HEK293 (cell line): ENCODE measurements at regions not wholly inside any gene's neighbourhood (a gene's known extent, or its start where the extent isn't known, plus 50 kb on each side); places are given as distances from the start of the nearest gene placed in this dataset.

Experiments
- CTCF ChIA-PET: fragments of 350-600 bp; formaldehyde crosslinking; extraction: SDS; loops from one replicate; lab custom pipeline; 2021; ENCODE audit warnings: antibody characterized with exemption; lab: Yijun Ruan, JAX
- POLR2A ChIA-PET: fragments of 300-600 bp; formaldehyde crosslinking; extraction: SDS; loops from one replicate; lab custom pipeline; 2020; ENCODE audit warnings: antibody characterized with exemption, inconsistent platforms; lab: Yijun Ruan, JAX
- H3K27ac ChIP-seq: fragments of 200-500 bp; sonication (Bioruptor generic); 2 replicates; pipeline ENCODE4 v1.5.1; 2014; ENCODE audit warnings: low read depth, low read length, control low read depth, inconsistent platforms; ENCODE audit errors: extremely low read depth
- H3K36me3 ChIP-seq, 2 experiments: fragments of 200-500 bp in 1 of 2; sonication (Bioruptor generic) in 1 of 2; 1 replicate in 1 of 2; 2 replicates in 1 of 2; pipeline ENCODE4 v1.5.1; 2014 to 2017; ENCODE audit warnings: inconsistent platforms in 2 of 2, low read length in 2 of 2; ENCODE audit not compliant: control insufficient read depth in 2 of 2, insufficient read depth in 1 of 2
- H3K4me1 ChIP-seq: fragments of 200-500 bp; sonication (Bioruptor generic); 2 replicates; pipeline ENCODE4 v1.5.1; 2014; ENCODE audit warnings: mild to moderate bottlenecking, low read length, inconsistent platforms; ENCODE audit not compliant: control insufficient read depth, insufficient read depth
- H3K4me3 ChIP-seq: 2 replicates; pipeline ENCODE4 v1.5.1; 2011; ENCODE audit warnings: low read depth, mild to moderate bottlenecking, control low read depth, low read length, moderate library complexity
- H3K9me3 ChIP-seq: fragments of 200-500 bp; sonication (Bioruptor generic); 2 replicates; pipeline ENCODE4 v1.5.1; 2014; ENCODE audit warnings: low read depth, low read length, inconsistent platforms; ENCODE audit not compliant: control insufficient read depth, insufficient read depth
- ATF2 ChIP-seq: fragments of 450-650 bp; formaldehyde crosslinking; IDR thresholded peaks from 2 replicates; pipeline ENCODE4 v1.5.1; 2016; ENCODE audit warnings: missing biosample characterization, missing genetic modification characterization, low read depth
- BCL11A ChIP-seq: fragments of 450-650 bp; formaldehyde crosslinking; IDR thresholded peaks from 2 replicates; pipeline ENCODE4 v1.5.1; 2016; ENCODE audit warnings: low read depth, missing biosample characterization, missing genetic modification characterization
- INSM2 ChIP-seq: fragments of 450-650 bp; formaldehyde crosslinking; IDR thresholded peaks from 2 replicates; pipeline ENCODE4 v1.5.1; 2016; ENCODE audit warnings: missing biosample characterization, missing genetic modification characterization
- MEIS1 ChIP-seq: sonication (generic); formaldehyde crosslinking; IDR thresholded peaks from 2 replicates; pipeline ENCODE4 v1.8.1; 2022; ENCODE audit warnings: missing genetic modification reagents, mild to moderate bottlenecking, borderline replicate concordance
- OVOL3 ChIP-seq: fragments of 450-650 bp; formaldehyde crosslinking; IDR thresholded peaks from 2 replicates; pipeline ENCODE4 v1.5.1; 2016; ENCODE audit warnings: missing biosample characterization, missing genetic modification characterization
- PRDM4 ChIP-seq: fragments of 450-650 bp; formaldehyde crosslinking; IDR thresholded peaks from 2 replicates; pipeline ENCODE4 v1.5.1; 2017; ENCODE audit warnings: missing biosample characterization, missing genetic modification characterization
- PRDM6 ChIP-seq: fragments of 450-650 bp; formaldehyde crosslinking; IDR thresholded peaks from 2 replicates; pipeline ENCODE4 v1.5.1; 2017; ENCODE audit warnings: missing biosample characterization, missing genetic modification characterization
- RBAK ChIP-seq: fragments of 450-650 bp; formaldehyde crosslinking; IDR thresholded peaks from 2 replicates; pipeline ENCODE4 v1.5.1; 2016; ENCODE audit warnings: missing biosample characterization, missing genetic modification characterization
- SP7 ChIP-seq: fragments of 450-650 bp; formaldehyde crosslinking; IDR thresholded peaks from 2 replicates; pipeline ENCODE4 v1.5.1; 2016; ENCODE audit warnings: missing biosample characterization, missing genetic modification characterization
- YY2 ChIP-seq: fragments of 450-650 bp; formaldehyde crosslinking; IDR thresholded peaks from 2 replicates; pipeline ENCODE4 v1.5.1; 2016; ENCODE audit warnings: missing biosample characterization, missing genetic modification characterization
- ZBTB11 ChIP-seq: fragments of 450-650 bp; formaldehyde crosslinking; conservative IDR thresholded peaks from 2 replicates; pipeline ENCODE4 v1.5.1; 2016; ENCODE audit warnings: low read depth, missing biosample characterization, missing genetic modification characterization
- ZFP37 ChIP-seq: fragments of 450-650 bp; formaldehyde crosslinking; IDR thresholded peaks from 2 replicates; pipeline ENCODE4 v1.5.1; 2016; ENCODE audit warnings: missing biosample characterization, missing genetic modification characterization
- ZNF114 ChIP-seq: fragments of 450-650 bp; formaldehyde crosslinking; IDR thresholded peaks from 2 replicates; pipeline ENCODE4 v1.5.0; 2017; ENCODE audit warnings: missing biosample characterization, missing genetic modification characterization
- ZNF2 ChIP-seq: fragments of 450-650 bp; formaldehyde crosslinking; IDR thresholded peaks from 2 replicates; pipeline ENCODE4 v1.5.1; 2016; ENCODE audit warnings: missing biosample characterization, missing genetic modification characterization
- ZNF302 ChIP-seq: fragments of 450-650 bp; formaldehyde crosslinking; IDR thresholded peaks from 2 replicates; pipeline ENCODE4 v1.5.1; 2016; ENCODE audit warnings: missing biosample characterization, missing genetic modification characterization, low read depth
- ZNF366 ChIP-seq: fragments of 450-650 bp; formaldehyde crosslinking; conservative IDR thresholded peaks from 2 replicates; pipeline ENCODE4 v1.5.1; 2016; ENCODE audit warnings: missing biosample characterization, missing genetic modification characterization
- ZNF37A ChIP-seq: fragments of 450-650 bp; IDR thresholded peaks from 2 replicates; pipeline ENCODE4 v1.5.1; 2018; ENCODE audit warnings: missing biosample characterization, missing genetic modification characterization
- ZNF501 ChIP-seq: fragments of 450-650 bp; formaldehyde crosslinking; IDR thresholded peaks from 2 replicates; pipeline ENCODE4 v1.5.1; 2016; ENCODE audit warnings: missing biosample characterization, missing genetic modification characterization
- ZNF521 ChIP-seq: fragments of 450-650 bp; formaldehyde crosslinking; IDR thresholded peaks from 2 replicates; pipeline ENCODE4 v1.5.1; 2017; ENCODE audit warnings: missing biosample characterization, mild to moderate bottlenecking, missing genetic modification characterization
- ZNF544 ChIP-seq: fragments of 450-650 bp; formaldehyde crosslinking; IDR thresholded peaks from 2 replicates; pipeline ENCODE4 v1.5.0; 2017; ENCODE audit warnings: missing biosample characterization, missing genetic modification characterization
- ZNF580 ChIP-seq: fragments of 450-650 bp; formaldehyde crosslinking; IDR thresholded peaks from 2 replicates; pipeline ENCODE4 v1.5.1; 2016; ENCODE audit warnings: missing biosample characterization, missing genetic modification characterization
- ZNF621 ChIP-seq: fragments of 450-650 bp; formaldehyde crosslinking; IDR thresholded peaks from 2 replicates; pipeline ENCODE4 v1.5.1; 2017; ENCODE audit warnings: missing biosample characterization, missing genetic modification characterization
- ZNF76 ChIP-seq: fragments of 450-650 bp; formaldehyde crosslinking; IDR thresholded peaks from 2 replicates; pipeline ENCODE4; 2016; ENCODE audit warnings: low read depth, missing biosample characterization, missing genetic modification characterization, borderline replicate concordance
- ZSCAN30 ChIP-seq: fragments of 450-650 bp; IDR thresholded peaks from 2 replicates; pipeline ENCODE4 v1.5.1; 2018; ENCODE audit warnings: missing biosample characterization, mild to moderate bottlenecking, missing genetic modification characterization, moderate library complexity

- TF ChIP-seq ZBTB11 (tag by site-specific recombination) (no peak), SP7 (tag by site-specific recombination) (no peak)
These were observed 581.4 kb upstream of the MMS22L start (continued) for GRCh38 chr6:97864366-97864765.

- TF ChIP-seq MEIS1 (CRISPR knock-in tag) (no peak), ZNF501 (tag by site-specific recombination) (no peak), ZNF366 (tag by site-specific recombination) (no peak), RBAK (tag by site-specific recombination) (no peak), PRDM4 (tag by site-specific recombination) (no peak), OVOL3 (no peak), ZNF114 (tag by site-specific recombination) (no peak), ZNF37A (tag by site-specific recombination) (no peak)
- Histone ChIP-seq H3K27ac (no peak overlapping the region), H3K4me1 (peaks cover 2% of the 10 kb centered on the region; the same call in 1 of the 2 replicates), H3K4me3 (no peak overlapping the region), H3K9me3 (no peaks in the 10 kb centered on the region), H3K36me3 (no peaks in the 10 kb centered on the region)
- ChIA-PET POLR2A (no interaction called here), CTCF (interaction anchor here (0.6 kb wide), 1 partner anchor 14 kb away, joined by 4 read pairs; no protein-coding TSS in a partner anchor)
These were observed 581.8 kb upstream of the MMS22L start for GRCh38 chr6:97864826-97865225.

GRCh38 chr6:97865612-97866011 is 582.6 kb upstream of the MMS22L start:
- Histone ChIP-seq H3K9me3 (no peaks in the 10 kb centered on the region), H3K4me3 (no peak overlapping the region), H3K27ac (no peak overlapping the region), H3K36me3 (no peaks in the 10 kb centered on the region), H3K4me1 (peaks cover 2% of the 10 kb centered on the region; the same call in 1 of the 2 replicates)
- CTCF ChIA-PET = no interaction called here
- POLR2A ChIA-PET = no interaction called here
- TF ChIP-seq PRDM6 (tag by site-specific recombination) (no peak), RBAK (tag by site-specific recombination) (no peak), YY2 (tag by site-specific recombination) (no peak), ZSCAN30 (tag by site-specific recombination) (no peak), ZNF544 (tag by site-specific recombination) (no peak), ZFP37 (tag by site-specific recombination) (no peak), ZNF76 (no peak), ZNF302 (tag by site-specific recombination) (no peak), ATF2 (no peak), ZNF621 (no peak), ZNF501 (tag by site-specific recombination) (no peak), INSM2 (tag by site-specific recombination) (no peak), ZNF521 (tag by site-specific recombination) (no peak), ZNF2 (tag by site-specific recombination) (no peak), BCL11A (no peak), ZNF580 (tag by site-specific recombination) (no peak)
